DND-41 (cell line): ENCODE measurements at regions not wholly inside any gene's neighbourhood (a gene's known extent, or its start where the extent isn't known, plus 50 kb on each side); places are given as distances from the start of the nearest gene placed in this dataset.

ENCODE experiments used
- ATAC-seq: fragments of 200-7000 bp; cut with Tn5 transposase; 3 replicates; pipeline ENCODE4 v1.9.1; 2021; ENCODE audit warnings: low read depth; ENCODE audit not compliant: insufficient read depth
- DNase-seq: peaks from one replicate; pipeline ENCODE4 v3.0.0-alpha.2; 2020
- H2AFZ ChIP-seq: 2 replicates; pipeline ENCODE4 v1.6.0; 2012; ENCODE audit warnings: low read depth, low read length
- H3K27ac ChIP-seq: 2 replicates; pipeline ENCODE4 v1.5.1; 2012; ENCODE audit warnings: low read length, inconsistent platforms
- H3K27me3 ChIP-seq: fragments of 200-600 bp; sonication (generic); 2 replicates; pipeline ENCODE4 v1.6.0; 2012; ENCODE audit warnings: low read length, mild to moderate bottlenecking, inconsistent platforms; ENCODE audit not compliant: insufficient read depth, poor library complexity
- H3K36me3 ChIP-seq: 2 replicates; pipeline ENCODE4 v1.5.1; 2012; ENCODE audit warnings: low read length, inconsistent platforms; ENCODE audit not compliant: insufficient read depth
- H3K4me1 ChIP-seq: 2 replicates; pipeline ENCODE4 v1.5.1; 2012; ENCODE audit warnings: mild to moderate bottlenecking, low read length; ENCODE audit not compliant: insufficient read depth
- H3K4me2 ChIP-seq: 2 replicates; pipeline ENCODE4 v1.6.0; 2012; ENCODE audit warnings: mild to moderate bottlenecking, moderate library complexity, low read length, inconsistent platforms; ENCODE audit not compliant: insufficient read depth
- H3K4me3 ChIP-seq, 2 experiments: fragments of 200-600 bp in 1 of 2; shearing (Covaris generic) in 1 of 2; 2 replicates each; pipeline ENCODE4 v1.5.1; 2012 to 2016; ENCODE audit warnings: inconsistent platforms in 2 of 2, low read length in 2 of 2, mild to moderate bottlenecking in 2 of 2, low read depth in 1 of 2, moderate library complexity in 1 of 2
- H3K79me2 ChIP-seq: 2 replicates; pipeline ENCODE4 v1.6.0; 2012; ENCODE audit warnings: low read length, inconsistent platforms; ENCODE audit not compliant: insufficient read depth
- H3K9ac ChIP-seq: 2 replicates; pipeline ENCODE4 v1.6.0; 2012; ENCODE audit warnings: low read depth, mild to moderate bottlenecking, inconsistent platforms, low read length, moderate library complexity
- H3K9me3 ChIP-seq: 2 replicates; pipeline ENCODE4 v1.5.1; 2012; ENCODE audit warnings: low read length, moderate library complexity, mild to moderate bottlenecking, inconsistent platforms; ENCODE audit not compliant: insufficient read depth, severe bottlenecking
- H4K20me1 ChIP-seq: 2 replicates; pipeline ENCODE4 v1.6.0; 2012; ENCODE audit warnings: low read length; ENCODE audit not compliant: insufficient read depth
- EZH2 ChIP-seq: IDR thresholded peaks from 3 replicates; pipeline ENCODE4 v1.6.1; 2012; ENCODE audit warnings: borderline replicate concordance, low read depth, mild to moderate bottlenecking, moderate library complexity, low read length, inconsistent platforms; ENCODE audit not compliant: severe bottlenecking
- TF ChIP-seq, protein P1 (sequence below): IDR thresholded peaks from 2 replicates; pipeline ENCODE4 v1.5.1; 2012; ENCODE audit warnings: borderline replicate concordance, low read length, moderate library complexity, mild to moderate bottlenecking; ENCODE audit not compliant: poor library complexity, severe bottlenecking; ENCODE audit errors: extremely low read depth

DNA sequence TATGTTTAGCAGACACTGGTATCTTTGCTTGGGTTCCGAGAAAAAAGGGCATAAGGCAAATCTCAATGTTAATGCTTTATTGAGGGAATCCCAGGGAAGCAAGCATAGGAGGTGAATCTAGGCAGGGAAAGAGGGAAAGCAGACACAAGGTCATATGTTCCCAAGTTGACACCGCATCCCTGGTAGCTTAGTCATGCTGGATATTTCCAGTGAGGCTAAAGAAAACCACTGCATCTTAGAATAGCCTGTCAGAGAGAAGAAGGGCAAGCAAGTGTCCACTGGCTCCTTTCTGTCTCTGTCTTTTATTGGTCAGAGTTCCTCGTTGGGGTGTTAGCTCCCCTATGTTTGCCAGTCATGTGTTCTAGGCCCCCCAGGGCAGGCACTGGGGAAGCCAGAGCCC is 104.7 kb downstream of the NKX6-1 start:
- no peak for TF ChIP-seq EZH2
- TF ChIP-seq, protein P1, sequence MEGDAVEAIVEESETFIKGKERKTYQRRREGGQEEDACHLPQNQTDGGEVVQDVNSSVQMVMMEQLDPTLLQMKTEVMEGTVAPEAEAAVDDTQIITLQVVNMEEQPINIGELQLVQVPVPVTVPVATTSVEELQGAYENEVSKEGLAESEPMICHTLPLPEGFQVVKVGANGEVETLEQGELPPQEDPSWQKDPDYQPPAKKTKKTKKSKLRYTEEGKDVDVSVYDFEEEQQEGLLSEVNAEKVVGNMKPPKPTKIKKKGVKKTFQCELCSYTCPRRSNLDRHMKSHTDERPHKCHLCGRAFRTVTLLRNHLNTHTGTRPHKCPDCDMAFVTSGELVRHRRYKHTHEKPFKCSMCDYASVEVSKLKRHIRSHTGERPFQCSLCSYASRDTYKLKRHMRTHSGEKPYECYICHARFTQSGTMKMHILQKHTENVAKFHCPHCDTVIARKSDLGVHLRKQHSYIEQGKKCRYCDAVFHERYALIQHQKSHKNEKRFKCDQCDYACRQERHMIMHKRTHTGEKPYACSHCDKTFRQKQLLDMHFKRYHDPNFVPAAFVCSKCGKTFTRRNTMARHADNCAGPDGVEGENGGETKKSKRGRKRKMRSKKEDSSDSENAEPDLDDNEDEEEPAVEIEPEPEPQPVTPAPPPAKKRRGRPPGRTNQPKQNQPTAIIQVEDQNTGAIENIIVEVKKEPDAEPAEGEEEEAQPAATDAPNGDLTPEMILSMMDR, result no peak
- H3K36me3 ChIP-seq, result no peaks in the 10 kb centered on the region
- no peaks in the 10 kb centered on the region for H3K9me3 ChIP-seq
- H3K9ac ChIP-seq, result no peak overlapping the region
- no peak overlapping the region for H3K4me3 ChIP-seq
- no peak overlapping the region for H3K4me2 ChIP-seq
- DNase-seq, result no peak
- no peak for ATAC-seq
- no peaks in the 10 kb centered on the region for H3K79me2 ChIP-seq
- H2AFZ ChIP-seq, result no peak overlapping the region
- H4K20me1 ChIP-seq, result no peaks in the 10 kb centered on the region
- no peaks in the 10 kb centered on the region for H3K27me3 ChIP-seq
- H3K4me1 ChIP-seq, result no peaks in the 10 kb centered on the region
- H3K27ac ChIP-seq, result no peak overlapping the region

DNA sequence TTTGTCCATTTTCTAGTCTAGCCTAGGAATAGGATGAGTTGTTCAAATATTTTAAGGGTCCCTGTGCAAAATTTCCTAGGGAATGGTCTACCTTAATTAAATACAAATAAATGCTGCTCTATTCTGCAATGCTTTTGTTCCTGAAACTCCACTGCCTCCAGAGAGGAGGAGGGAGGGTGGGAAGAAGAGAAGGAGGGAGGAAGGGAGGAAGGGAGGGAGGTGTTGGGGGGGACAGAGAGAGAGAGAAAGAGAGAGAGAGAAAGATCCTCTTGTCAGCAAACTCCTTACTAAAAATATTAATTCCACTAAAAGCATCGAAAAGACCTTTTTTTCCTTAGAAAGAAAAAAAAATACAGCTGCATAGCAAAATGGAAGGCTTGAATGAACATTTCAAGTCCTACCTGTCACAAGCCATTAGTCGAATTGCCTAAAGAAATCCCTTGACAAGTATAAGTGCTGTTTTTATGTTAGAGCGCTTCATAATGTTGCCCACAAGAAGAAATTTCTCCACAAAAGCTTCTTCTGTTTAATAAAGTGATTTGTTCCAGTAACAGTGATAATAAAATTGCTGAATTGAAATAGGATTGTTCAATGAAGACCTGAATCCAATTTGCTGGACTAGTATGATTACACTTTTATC is 106.0 kb downstream of the NKX6-1 start:
- Histone ChIP-seq H3K9me3 (no peaks in the 10 kb centered on the region), H2AFZ (no peak overlapping the region), H3K36me3 (no peaks in the 10 kb centered on the region), H3K4me1 (no peaks in the 10 kb centered on the region), H3K79me2 (no peaks in the 10 kb centered on the region), H3K4me2 (no peak overlapping the region), H4K20me1 (no peaks in the 10 kb centered on the region), H3K9ac (no peak overlapping the region), H3K4me3 (no peak overlapping the region), H3K27me3 (no peaks in the 10 kb centered on the region), H3K27ac (no peak overlapping the region)
- DNase-seq (no peak), ATAC-seq (no peak)
- no peak for TF ChIP-seq EZH2
- TF ChIP-seq, protein P1, result no peak

DNA sequence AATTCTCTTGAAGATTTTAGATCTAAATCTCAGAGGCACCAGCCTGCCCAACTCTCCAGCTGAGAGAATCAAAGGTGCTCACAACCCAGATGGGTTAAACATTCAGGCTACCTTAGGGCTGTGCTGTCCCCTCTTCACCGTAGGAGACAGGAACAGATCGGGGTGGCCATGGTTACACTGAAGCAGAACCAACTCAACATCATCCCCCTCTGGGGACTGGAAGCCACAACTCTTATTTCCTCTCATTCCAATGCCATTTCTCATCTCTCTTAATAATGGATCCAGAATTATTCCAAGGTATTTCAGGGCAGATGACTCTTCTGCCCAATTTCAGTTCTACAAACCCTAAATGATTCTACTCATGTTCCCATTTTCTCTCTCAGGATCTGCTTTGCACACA is 109.7 kb downstream of the NKX6-1 start:
- DNase-seq (no peak), ATAC-seq (no peak)
- H3K4me2 ChIP-seq, result no peak overlapping the region
- H2AFZ ChIP-seq, result no peak overlapping the region
- no peak overlapping the region for H3K4me3 ChIP-seq
- no peaks in the 10 kb centered on the region for H4K20me1 ChIP-seq
- no peaks in the 10 kb centered on the region for H3K27me3 ChIP-seq
- H3K4me1 ChIP-seq, result no peaks in the 10 kb centered on the region
- H3K36me3 ChIP-seq, result no peaks in the 10 kb centered on the region
- TF ChIP-seq EZH2, result no peak
- TF ChIP-seq, protein P1, result no peak
- H3K9ac ChIP-seq, result no peak overlapping the region
- no peak overlapping the region for H3K27ac ChIP-seq
- H3K9me3 ChIP-seq, result no peaks in the 10 kb centered on the region
- H3K79me2 ChIP-seq, result no peaks in the 10 kb centered on the region
